GM12878 (cell line): ENCODE measurements at regions not wholly inside any gene's neighbourhood (a gene's known extent, or its start where the extent isn't known, plus 50 kb on each side); places are given as distances from the start of the nearest gene placed in this dataset.

ENCODE experiments used
- CTCF ChIP-seq, 3 experiments: IDR thresholded peaks in 2 of 3; conservative IDR thresholded peaks in 1 of 3; 2 replicates each; pipeline ENCODE4 v1.5.1; 2011; ENCODE audit warnings: low read depth in 3 of 3, low read length in 3 of 3, mild to moderate bottlenecking in 3 of 3, control low read depth in 2 of 3, moderate library complexity in 2 of 3, inconsistent platforms in 1 of 3, mixed read lengths in 1 of 3; ENCODE audit not compliant: control insufficient read depth in 2 of 3, insufficient read depth in 1 of 3; ENCODE audit errors: extremely low read depth in 1 of 3
- EP300 ChIP-seq, 2 experiments: fragments of 150-350 bp in 1 of 2; IDR thresholded peaks; 2 replicates each; pipeline ENCODE4 v1.6.1; 2011 to 2012; ENCODE audit warnings: low read depth in 2 of 2, low read length in 2 of 2, borderline replicate concordance in 1 of 2, improper control_type of control experiment in 1 of 2, inconsistent platforms in 1 of 2; ENCODE audit not compliant: control insufficient read depth in 1 of 2
- REST ChIP-seq: IDR thresholded peaks from 2 replicates; pipeline ENCODE4 v1.6.1; 2012; ENCODE audit warnings: mild to moderate bottlenecking, low read depth, low read length

- TF ChIP-seq EP300 (IDR thresholded peaks at IDR 0.05; ENCODE audit: borderline replicate concordance in 1 of 2, control insufficient read depth in 1 of 2, low read depth in 2 of 2, low read length in 2 of 2) = no peak
- no peak for TF ChIP-seq REST
- TF ChIP-seq CTCF (IDR thresholded peaks at IDR 0.05 in 2 of 3, conservative IDR thresholded peaks at IDR 0.05 in 1 of 3; ENCODE audit: control insufficient read depth in 2 of 3, extremely low read depth in 1 of 3, insufficient read depth in 1 of 3, low read depth in 3 of 3, low read length in 3 of 3) = no peak
These were observed 194.7 kb downstream of the RBM26 start for GRCh38 chr13:79211377-79211776.
